ENCODE measurements at regions not wholly inside any gene's neighbourhood (a gene's known extent, or its start where the extent isn't known, plus 50 kb on each side); places are given as distances from the start of the nearest gene placed in this dataset.
"Not testable (repeated sequence)": the region's sequence is repeated elsewhere in the genome, so short reads cannot be mapped to it uniquely, and the experiment has no call there.

DNA sequence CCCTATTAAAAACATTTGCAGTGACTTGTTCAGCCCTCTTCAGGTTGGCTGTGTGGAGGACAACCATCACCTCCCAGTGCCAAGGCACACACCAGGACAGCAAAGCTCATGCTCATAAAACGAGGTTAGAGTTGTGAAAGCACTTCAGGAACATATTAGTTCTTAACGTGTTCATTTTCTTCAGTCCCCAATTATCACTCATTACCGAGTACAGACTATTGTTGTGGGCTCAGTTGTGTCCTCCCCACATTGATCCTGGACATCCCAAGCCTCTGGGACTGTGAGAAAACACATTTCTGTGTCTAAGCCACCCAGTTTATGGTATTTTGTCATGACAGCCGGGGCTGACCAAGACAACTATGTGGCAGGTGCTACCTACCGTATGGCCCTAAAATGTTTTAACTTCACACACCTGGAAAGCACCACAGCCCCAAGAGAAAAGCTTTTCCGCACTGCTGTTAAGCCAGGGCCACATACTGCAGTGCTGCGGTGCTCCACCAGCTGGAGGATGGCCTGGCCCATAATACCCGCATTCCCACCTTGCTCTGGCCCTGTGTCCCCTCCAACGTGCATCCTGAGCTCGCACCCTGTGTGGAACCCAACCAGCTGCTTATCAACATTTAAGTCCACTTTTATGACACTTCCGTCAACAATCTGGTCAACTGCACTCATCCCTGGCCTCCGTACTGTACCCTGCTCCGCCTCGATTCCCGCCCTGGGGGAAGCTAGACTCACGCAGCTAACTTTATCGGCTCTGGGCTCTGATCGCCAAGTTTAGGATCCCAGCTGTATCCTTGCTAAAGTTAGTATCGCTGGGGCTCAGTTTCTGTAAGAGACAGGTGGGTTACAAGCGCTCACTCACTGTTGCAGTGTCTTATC lies 160.6 kb downstream of the KLRB1 start:
- H3K4me3 ChIP-seq = peak overlapping the region in 1 of 2 donors; percentile 67
- H3K36me3 ChIP-seq (ENCODE audit: low read depth, missing control alignments); H3K4me1 ChIP-seq; intact Hi-C loops (cut with DNase I; ENCODE audit: low total_unique reads); H3K27me3 ChIP-seq; H3K27ac ChIP-seq; DNase-seq; H3K9me3 ChIP-seq: not testable (repeated sequence)
- whole genome bisulfite sequencing, 2 donors = 20% methylated on average over 13 to 18 of the region's 20 CpGs

DNA sequence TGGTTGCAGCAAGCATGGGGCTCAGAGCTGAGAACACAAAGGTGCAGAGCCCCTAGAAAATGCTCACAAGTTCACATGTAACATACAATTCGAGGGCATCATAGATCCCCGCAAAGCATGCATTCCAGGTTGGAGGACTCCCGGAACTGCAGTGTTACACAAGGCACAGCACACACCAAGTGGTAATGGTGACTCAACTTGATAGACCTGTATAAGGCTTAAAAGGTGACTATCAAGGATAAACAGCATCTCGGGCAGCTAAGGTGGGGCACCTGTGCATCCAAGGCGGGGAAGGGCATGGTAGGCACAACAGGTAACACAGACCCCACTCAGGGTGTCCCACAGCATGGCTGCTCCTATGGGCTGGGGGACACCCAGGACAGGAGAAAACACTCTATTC lies 167.3 kb downstream of the KLRB1 start:
- intact Hi-C loops (cut with DNase I; ENCODE audit: low total_unique reads); H3K4me3 ChIP-seq; H3K9me3 ChIP-seq; H3K4me1 ChIP-seq; H3K27ac ChIP-seq; H3K27me3 ChIP-seq; H3K36me3 ChIP-seq (ENCODE audit: low read depth, missing control alignments); DNase-seq: not testable (repeated sequence)
- WGBS, 2 donors = 95% methylated on average over 4 of the region's 5 CpGs; no CpG with 5 or more reads in 1 of the 2 donors

DNA sequence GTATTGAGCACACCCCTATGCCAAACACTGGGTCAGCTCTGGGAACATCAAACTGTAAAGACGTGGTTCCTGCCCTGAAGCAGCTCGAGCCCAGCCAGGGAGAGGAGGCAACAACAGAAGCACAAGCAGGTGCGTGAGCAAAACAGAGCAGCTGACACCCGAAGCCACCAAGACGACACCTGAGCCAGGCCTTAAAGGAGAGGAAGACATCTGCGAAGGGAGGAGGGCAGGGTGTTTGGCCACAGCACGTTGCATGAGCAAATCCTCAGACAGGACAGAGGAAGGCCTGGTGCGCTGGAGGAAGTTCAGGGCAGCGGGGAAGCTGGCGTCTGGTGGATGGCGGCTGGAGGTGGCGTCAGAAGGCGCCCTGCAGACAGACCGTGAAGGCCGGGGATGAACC lies 172.0 kb downstream of the KLRB1 start:
- H3K4me3 ChIP-seq; intact Hi-C loops (cut with DNase I; ENCODE audit: low total_unique reads); H3K4me1 ChIP-seq; H3K9me3 ChIP-seq; H3K27ac ChIP-seq; DNase-seq; H3K27me3 ChIP-seq; H3K36me3 ChIP-seq (ENCODE audit: low read depth, missing control alignments): not testable (repeated sequence)
- 99 to 100% methylated on average over 5 to 11 of the region's 15 CpGs for WGBS, 2 donors

DNA sequence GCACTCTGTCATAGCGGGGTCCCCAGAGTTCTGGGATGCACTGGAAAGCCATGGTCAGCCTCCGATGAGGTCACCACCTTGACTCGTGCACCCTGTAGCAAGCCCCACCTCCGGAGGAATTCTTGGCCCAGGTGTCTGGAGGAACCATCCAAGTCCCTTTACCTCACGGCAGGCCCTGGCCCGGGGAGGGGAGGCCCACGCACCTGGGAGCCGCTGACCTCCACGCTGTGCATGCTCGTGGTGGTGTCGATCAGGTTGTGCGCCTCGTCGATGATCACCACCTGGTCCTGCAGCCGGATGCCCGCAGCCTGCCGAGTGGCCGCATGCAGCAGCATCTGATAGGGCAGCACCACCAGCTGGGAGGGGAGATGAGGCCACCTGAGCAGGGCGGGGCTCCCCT lies 177.3 kb downstream of the KLRB1 start:
- H3K27ac ChIP-seq; H3K4me1 ChIP-seq; DNase-seq; H3K27me3 ChIP-seq; H3K4me3 ChIP-seq; intact Hi-C loops (cut with DNase I; ENCODE audit: low total_unique reads); H3K9me3 ChIP-seq; H3K36me3 ChIP-seq (ENCODE audit: low read depth, missing control alignments): not testable (repeated sequence)
- WGBS, 2 donors = no CpG with 5 or more reads among the region's 19 CpGs

DNA sequence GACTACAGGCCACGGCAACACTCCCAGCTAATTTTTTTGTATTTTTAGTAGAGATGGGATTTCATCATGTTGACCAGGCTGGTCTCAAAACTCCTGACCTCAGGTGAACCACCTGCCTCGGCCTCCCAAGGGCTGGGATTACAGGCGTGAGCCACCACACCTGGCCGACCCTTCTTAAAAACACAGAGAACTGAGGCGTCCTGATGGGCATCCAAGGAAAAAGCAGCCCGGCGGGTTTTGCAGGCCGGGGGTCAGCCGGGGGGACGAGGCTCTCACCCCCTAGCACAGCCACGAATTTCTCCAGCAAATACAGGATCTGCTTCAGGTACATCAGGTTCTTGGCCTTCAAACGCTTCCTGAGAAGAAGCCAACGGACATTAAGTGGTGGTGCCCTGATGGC lies 178.9 kb downstream of the KLRB1 start:
- H3K9me3 ChIP-seq; H3K4me3 ChIP-seq; DNase-seq; H3K36me3 ChIP-seq (ENCODE audit: low read depth, missing control alignments); H3K4me1 ChIP-seq; H3K27me3 ChIP-seq; intact Hi-C loops (cut with DNase I; ENCODE audit: low total_unique reads); H3K27ac ChIP-seq: not testable (repeated sequence)
- 89 to 98% methylated on average over 1 to 13 of the region's 13 CpGs for WGBS, 2 donors

DNA sequence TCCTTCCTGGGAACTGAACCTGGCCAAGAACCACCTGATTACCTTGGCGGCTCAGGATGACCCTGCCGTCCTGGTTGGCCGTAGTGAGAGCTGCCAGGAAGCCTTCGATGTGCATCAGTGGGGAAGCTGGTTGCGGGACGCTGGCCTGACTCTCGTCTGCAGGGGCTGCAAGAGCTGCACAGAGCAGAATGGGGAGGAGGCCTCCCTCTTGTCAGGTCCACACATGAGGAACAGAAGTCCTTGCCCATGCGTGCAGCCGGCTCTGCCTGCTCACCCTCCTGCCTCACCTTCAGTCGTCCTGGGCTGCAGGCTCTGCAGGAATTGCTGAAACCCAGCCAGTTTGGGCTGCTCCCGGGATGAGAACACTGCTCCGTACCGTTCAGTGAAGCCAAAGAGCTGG lies 182.3 kb downstream of the KLRB1 start:
- H3K36me3 ChIP-seq (ENCODE audit: low read depth, missing control alignments); H3K27me3 ChIP-seq; H3K4me1 ChIP-seq; intact Hi-C loops (cut with DNase I; ENCODE audit: low total_unique reads); H3K27ac ChIP-seq; H3K4me3 ChIP-seq; DNase-seq; H3K9me3 ChIP-seq: not testable (repeated sequence)
- 100% methylated on average over 1 of the region's 13 CpGs; no CpG with 5 or more reads in 1 of the 2 donors for WGBS, 2 donors

DNA sequence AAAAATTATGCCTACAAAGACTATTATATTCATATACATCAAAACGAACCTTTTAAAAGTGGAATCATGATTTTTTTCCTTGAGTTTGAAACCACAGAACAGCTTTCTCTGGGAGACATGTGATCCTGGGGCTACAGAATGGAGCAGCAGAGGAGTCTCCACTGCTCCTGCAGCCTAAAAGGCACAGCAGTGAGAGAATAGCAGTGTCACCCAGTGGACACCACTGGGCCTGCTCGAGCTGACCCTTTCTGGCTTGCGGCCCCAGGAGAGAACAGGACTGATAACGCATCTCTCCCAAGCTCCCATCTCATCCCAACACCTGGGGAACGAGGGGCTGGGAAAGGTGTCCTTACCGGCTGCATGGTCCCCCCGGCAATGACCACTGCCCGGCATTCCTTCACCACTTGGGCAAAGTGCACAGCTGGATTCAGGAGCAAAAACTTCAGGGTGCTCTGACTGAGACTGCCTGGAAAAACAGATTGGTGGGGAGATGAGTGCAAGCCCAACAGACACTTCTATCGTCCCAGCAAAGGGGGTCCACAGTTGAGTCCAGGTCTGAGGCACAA lies 183.5 kb downstream of the KLRB1 start:
- H3K9me3 ChIP-seq; H3K36me3 ChIP-seq (ENCODE audit: low read depth, missing control alignments); H3K4me1 ChIP-seq; H3K4me3 ChIP-seq; H3K27me3 ChIP-seq; intact Hi-C loops (cut with DNase I; ENCODE audit: low total_unique reads); DNase-seq; H3K27ac ChIP-seq: not testable (repeated sequence)
- WGBS, 2 donors = 94 to 97% methylated on average over 5 to 8 of the region's 9 CpGs

DNA sequence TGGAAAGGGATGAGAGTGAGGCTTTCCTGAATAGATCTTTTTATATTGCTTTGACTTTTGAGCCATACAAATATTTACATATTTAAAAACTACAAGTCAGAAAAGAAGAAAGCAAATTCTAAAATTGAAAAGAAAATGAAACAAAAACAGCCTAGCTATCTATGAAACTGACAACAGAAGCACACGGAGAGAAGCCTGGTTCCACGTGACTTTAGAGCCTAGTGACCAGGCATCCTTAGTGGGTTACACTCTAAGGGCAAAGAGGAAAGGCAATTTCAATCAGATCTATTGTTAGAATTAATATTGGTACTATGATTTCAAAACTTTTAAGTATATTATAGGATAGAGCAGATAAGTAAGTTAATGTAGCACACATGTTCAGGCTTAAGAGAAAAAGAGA lies 185.0 kb downstream of the KLRB1 start:
- H3K4me3 ChIP-seq; intact Hi-C loops (cut with DNase I; ENCODE audit: low total_unique reads); DNase-seq; H3K4me1 ChIP-seq; H3K27ac ChIP-seq; H3K9me3 ChIP-seq; H3K27me3 ChIP-seq; H3K36me3 ChIP-seq (ENCODE audit: low read depth, missing control alignments): not testable (repeated sequence)
- 29% methylated on average over 1 of the region's 2 CpGs; no CpG with 5 or more reads in 1 of the 2 donors for WGBS, 2 donors

DNA sequence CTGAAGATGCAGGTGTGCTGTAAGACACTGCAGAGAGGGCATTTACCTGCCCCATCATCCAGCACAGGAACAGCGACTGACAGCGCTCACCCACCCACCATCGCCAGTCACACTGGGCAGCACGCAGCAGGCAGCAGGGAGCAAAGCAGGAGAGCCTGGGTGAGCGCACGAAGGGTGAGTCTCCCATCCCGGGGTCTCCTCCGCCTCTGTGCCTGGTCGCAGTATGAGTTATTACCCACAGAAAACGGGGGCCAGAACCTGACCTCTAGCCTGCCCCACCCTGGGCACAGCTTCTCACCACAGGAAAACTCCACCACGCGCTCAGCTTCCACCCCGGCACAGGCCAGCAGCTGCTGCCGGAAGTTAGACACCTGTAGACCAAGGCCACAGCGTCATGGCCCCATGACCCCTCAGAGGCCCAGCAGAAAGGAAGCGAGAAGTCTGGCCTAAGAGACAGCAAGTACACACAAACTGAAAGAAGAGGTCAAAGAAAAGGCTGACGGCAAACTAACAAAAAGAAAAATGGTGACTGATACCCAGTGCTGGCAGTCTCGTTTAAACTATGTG lies 186.1 kb downstream of the KLRB1 start:
- H3K4me3 ChIP-seq; H3K9me3 ChIP-seq; intact Hi-C loops (cut with DNase I; ENCODE audit: low total_unique reads); H3K4me1 ChIP-seq; H3K27me3 ChIP-seq; DNase-seq; H3K36me3 ChIP-seq (ENCODE audit: low read depth, missing control alignments); H3K27ac ChIP-seq: not testable (repeated sequence)
- WGBS, 2 donors = 84 to 100% methylated on average over 7 of the region's 18 CpGs

DNA sequence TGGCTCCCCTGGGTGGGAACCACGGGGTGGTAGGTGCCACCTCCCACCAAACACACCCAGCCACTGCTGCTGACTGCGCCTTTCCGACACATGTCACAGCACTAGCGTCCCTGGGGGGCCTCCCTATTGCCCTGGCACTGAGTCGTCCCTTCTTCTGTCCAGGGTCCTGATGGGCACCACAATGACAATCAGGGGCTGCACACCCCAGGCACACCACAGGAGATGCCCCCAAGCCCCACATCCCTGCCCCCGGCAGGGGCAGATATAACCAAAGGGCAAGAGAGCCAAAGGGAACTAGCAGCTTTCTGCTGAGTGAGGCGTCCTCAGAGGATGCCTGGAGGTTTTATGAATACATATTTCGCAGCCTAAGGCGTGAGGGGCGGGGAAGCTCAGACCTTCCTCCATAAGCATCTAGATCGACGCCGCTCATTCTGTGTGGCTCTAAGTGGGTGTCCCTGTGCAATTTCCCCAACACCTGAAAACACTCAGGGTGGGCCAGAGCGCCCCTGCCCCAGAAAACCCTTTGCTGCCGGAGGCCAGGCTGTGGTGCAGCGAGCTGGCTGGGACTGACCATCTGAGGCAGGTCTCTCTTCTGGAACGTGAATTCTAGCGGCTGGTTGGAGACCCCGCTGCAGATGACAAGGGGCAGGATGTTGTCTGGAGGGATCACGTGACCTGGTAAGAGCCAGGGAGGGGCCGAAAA lies 186.7 kb downstream of the KLRB1 start:
- H3K9me3 ChIP-seq; H3K4me1 ChIP-seq; DNase-seq; H3K27me3 ChIP-seq; H3K4me3 ChIP-seq; H3K27ac ChIP-seq; H3K36me3 ChIP-seq (ENCODE audit: low read depth, missing control alignments); intact Hi-C loops (cut with DNase I; ENCODE audit: low total_unique reads): not testable (repeated sequence)
- 94 to 95% methylated on average over 12 to 20 of the region's 21 CpGs for WGBS, 2 donors

DNA sequence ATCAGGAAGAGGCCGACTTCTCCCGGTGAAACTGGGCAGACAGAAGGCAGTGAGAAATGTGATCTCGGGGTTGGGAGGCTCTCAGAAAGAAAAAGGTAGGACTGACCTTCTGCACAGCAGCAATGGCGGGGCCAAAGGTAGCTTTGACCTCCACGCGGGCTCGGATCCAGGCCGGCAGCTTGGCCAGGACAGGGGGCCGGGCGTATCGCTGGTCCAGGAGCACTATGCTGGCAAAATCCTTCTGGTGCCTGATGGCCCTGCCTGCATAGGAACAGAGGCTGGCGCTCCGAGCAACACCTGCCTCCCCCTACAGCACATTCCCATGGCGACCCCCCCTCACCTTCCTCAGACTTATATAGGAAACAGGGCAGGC lies 189.1 kb downstream of the KLRB1 start:
- H3K4me1 ChIP-seq; H3K27ac ChIP-seq; intact Hi-C loops (cut with DNase I; ENCODE audit: low total_unique reads); DNase-seq; H3K36me3 ChIP-seq (ENCODE audit: low read depth, missing control alignments); H3K27me3 ChIP-seq; H3K9me3 ChIP-seq; H3K4me3 ChIP-seq: not testable (repeated sequence)
- WGBS, 2 donors = 96% methylated on average over 10 of the region's 14 CpGs; no CpG with 5 or more reads in 1 of the 2 donors

All from testis (tissue), 2 donors.